ENCODE measurements at regions not wholly inside any gene's neighbourhood (a gene's known extent, or its start where the extent isn't known, plus 50 kb on each side); places are given as distances from the start of the nearest gene placed in this dataset.
A peak's percentile ranks its signal among the peaks of the same experiment; 100 is the strongest.
"Not testable (repeated sequence)": the region's sequence is repeated elsewhere in the genome, so short reads cannot be mapped to it uniquely, and the experiment has no call there.

DNA sequence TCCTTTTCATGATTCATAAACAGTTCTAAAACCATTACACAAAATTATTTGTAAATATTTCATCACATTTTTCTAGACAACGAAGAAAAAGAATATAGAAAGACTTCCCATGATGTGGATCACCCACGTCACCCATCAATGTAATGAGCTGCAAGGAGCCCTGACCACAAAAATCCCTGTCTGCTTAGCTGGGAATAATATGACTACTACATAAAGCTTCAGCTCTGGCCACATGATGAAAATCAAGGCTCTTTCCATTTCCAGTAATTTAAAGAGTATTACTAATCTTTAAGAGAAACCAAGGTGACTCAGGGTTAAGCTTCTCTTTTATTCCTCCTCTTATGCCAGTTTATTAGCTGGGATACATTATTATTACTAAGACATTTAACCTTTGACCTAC is 180.8 kb upstream of the CACNA2D1 start:
- no peak for DNase-seq (ENCODE audit: low read depth)

DNA sequence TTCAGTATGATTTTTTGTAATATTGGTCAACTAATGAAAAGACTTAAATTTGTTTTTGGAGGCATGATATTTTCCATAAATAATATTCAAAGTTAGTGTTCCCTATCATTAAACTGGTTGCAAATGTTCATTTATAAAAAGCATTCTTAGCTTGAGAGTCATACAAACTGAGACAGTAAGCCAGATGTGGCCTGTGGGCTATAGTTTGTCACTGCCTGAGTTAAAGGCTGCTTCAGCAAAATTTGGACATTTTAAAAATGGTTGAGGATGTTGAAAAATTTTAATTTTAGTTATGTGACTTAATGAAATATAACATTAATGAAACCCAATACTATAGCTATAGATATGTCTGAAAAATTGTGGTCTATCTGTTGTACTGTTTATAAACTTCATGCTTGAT is 180.2 kb upstream of the CACNA2D1 start:
- DNase-seq (ENCODE audit: low read depth): no peak

DNA sequence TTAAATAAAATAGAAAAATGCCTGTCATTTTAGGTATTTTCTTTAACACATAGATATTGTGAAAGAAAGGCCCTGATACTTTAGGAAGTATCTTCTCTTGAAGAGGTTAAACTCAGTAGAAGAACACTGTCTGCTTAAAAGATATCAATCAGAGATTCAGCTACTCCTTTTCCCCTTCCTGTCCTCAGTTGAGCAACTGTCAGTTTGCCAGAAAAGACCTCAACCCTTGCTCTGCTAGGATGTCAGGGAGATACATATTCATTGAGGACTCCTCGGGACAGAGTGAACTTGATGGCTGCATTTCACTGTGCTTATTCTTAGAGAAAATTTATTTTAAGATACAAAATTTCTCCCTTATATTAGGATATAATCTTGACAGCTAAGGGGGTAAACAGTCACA is 173.6 kb upstream of the CACNA2D1 start:
- no peak for DNase-seq (ENCODE audit: low read depth)

DNA sequence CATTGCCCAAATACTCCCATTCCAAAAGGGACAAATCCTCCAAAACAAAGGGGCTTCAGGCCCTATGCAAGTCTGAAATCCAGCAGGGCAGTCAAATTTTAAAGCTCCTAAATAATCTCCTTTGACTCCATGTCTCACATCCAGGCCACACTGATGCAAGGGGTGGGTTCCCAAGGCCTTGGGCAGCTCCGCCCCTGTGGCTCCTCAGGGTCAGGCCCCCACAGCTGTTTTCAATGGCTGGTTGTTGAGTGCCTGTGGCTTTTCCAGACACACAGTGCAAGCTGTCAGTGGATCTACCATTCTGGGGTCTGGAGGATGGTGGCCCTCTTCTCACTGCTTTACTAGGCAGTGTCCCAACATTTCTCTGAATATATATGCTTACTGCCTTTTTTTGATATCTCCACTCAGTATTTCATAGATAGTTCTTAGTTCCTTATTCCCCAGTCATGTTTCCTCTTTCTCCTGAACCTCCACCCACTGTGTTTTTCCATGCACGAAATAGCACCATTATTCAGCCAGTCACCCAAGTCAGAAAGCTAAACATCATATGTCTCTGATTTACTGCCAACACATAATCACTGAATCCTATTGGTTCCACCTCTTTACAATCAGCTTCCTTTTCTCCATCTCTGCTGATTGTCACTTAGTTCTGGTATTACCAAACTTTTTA is 172.6 kb upstream of the CACNA2D1 start:
- DNase-seq (ENCODE audit: low read depth): no peak

DNA sequence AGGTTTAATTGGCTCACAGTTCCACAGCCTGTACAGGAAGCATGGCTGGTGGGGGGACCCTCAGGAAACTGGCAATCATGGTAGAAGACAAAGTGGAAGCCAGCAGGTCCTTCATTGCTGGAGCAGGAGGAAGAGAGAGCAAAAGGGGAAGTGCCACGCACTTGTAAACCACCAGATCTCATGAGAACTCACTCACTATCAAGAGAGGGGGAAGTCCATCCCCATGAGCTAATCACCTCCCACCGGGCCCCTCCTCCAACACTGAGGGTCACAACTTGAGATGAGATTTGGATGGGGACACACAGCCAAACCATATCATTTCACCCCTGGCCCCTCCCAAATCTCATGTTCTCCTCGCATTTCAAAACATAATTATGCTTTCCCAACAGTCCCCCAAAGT is 171.9 kb upstream of the CACNA2D1 start:
- no peak for DNase-seq (ENCODE audit: low read depth)

DNA sequence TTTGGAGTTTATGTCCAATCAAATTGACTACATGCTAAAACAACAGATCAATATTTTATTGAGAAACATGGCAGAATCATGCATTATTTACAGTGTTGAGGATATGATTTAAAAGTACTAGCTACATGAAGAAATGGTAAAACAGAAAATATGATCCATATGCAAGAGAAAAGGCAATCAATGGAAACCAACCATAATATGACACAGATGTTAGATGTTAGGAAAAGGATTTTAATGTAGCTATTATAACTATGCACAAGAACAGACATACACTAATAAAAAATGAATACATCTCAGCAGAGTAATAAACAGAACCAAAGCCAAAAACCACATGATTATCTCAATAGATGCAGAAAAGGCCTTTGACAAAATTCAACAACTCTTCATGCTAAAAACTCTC is 166.2 kb upstream of the CACNA2D1 start:
- DNase-seq (ENCODE audit: low read depth): no peak

DNA sequence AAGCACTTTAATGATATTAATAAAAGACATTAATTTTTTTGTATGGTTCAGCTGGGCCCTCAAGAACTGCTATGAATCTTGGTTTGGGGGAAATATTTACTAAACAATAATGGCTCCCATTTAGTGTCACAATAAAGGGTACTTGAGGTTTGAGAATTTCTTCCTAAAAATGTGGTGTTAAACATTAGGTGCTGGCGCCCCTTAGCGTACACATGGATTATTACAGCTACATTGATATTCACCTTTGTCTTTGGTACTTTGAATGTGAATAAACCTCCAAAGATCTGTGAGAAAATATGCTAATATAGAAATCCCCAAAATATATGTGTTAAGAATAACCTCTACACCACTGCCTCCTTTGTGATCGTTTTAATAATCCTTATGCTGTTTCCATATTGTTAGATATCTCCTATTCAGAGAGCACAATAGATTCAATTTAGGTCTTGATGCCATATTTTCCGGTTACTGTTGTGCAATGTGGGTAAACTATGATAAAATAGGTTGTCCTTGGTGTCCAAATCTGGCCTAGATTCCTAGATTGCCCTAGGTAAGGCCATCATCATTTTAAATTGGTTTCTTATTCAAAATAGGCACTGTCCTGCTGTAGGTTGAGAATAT is 161.8 kb upstream of the CACNA2D1 start:
- DNase-seq (ENCODE audit: low read depth): no peak

DNA sequence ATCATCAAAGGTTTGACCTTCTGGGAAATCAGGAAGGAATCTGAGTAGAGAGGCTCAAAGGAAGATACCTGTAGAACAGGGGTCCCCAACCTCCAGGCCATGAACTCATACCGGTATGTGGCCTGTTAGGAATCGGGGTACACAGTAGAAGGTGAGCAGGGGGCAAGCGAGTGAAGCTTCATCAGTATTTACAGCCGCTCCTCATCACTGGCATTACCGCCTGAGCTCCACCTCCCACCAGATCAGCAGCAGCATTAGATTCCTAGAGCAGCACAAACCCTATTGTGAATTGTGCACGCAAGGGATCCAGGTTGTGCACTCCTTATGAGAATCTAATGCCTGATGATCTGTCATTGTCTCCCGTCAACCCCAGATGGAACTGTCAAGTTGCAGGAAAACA is 158.5 kb upstream of the CACNA2D1 start:
- DNase-seq (ENCODE audit: low read depth): no peak

DNA sequence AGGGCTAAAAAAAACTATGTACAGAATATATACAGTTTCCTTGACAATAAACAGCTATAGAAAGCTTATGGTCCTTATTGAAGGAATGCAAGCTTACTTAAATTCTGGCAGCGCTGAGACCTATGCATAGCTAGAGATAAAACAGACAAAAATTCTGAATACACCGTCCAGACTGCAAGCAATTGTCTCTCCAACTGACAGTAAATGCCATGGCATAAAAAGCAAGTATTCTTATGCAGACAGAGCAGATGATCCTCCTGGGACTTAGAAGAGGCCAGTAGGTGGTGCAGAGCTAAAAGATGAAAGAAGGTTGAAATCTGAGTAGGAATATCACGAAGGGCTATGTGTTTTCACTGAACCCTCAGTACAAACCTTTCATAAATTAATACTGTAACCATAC is 157.0 kb upstream of the CACNA2D1 start:
- no peak for DNase-seq (ENCODE audit: low read depth)

DNA sequence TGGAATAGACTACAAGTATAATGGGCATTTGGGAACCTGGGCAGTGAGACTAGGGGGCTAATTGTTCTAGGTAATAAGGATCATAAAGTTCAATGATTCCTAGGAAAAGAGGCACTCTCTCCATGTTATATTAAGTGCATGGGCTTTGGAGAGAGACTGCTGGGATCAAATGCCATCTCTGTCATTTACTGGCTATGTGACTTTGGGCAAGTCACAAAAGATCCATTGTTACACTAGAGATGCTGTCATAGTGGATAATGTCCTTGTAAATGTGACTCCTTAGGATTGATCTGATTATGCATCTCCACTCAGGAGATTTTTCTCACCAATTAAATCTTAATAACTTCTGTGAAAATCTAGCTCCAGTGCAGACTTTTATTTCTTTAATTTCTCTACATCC is 156.3 kb upstream of the CACNA2D1 start:
- DNase-seq (ENCODE audit: low read depth): no peak

DNA sequence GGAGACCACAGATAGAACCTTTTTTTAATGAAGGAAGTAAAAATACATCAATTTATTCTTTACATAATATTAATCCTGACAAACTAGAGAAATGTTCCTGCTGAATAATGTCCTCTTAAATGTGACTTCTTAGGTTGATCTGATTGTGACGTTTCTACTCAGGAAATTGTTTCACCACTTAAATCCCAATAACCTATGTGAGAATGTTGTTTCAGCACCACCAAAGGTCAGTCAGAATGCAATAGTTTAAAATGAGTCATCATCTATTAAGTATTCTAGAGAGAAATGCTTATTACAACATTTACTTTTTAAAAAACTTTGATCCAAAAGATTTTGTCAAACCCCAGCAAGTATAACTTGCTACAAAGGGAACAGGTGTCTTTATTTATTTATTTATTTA is 155.4 kb upstream of the CACNA2D1 start:
- no peak for DNase-seq (ENCODE audit: low read depth)

DNA sequence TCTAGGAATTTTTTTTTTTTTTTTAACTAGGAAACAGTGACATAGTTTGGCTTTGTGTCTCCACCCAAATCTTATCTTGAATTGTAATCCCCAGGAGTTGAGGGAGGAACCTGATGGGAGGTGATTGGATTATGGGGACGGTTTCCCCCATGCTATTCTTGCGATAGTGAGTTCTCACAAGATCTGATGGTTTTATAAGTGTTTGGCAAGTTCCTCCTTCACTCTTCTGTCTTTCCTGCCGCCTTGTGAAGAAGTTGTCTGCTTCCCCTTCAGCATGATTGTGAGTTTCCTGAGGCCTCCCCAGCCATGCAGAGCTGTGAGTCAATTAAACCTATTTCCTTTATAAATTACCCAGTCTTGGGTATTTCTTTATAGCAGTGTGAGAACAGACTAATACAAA is 152.2 kb upstream of the CACNA2D1 start:
- DNase-seq (ENCODE audit: low read depth): not testable (repeated sequence)

DNA sequence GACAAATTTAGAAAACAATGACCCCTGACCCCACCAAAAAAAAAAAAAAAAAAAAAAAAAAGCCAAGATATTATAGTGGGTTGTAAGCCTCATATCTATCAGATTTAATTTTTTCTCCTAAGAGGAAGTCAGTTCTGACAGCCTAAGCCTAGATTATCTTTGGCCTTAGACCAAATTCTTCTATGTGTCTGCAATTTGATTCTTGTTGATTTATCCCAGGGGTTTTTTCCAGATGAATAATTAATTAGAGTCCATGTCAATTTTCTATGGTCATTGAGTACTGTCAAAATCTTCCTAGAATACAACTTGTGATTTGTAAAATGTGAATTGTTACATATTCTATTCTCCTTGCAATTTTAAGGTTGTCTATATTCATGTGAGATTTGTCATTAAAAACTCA is 151.6 kb upstream of the CACNA2D1 start:
- DNase-seq (ENCODE audit: low read depth): no peak

DNA sequence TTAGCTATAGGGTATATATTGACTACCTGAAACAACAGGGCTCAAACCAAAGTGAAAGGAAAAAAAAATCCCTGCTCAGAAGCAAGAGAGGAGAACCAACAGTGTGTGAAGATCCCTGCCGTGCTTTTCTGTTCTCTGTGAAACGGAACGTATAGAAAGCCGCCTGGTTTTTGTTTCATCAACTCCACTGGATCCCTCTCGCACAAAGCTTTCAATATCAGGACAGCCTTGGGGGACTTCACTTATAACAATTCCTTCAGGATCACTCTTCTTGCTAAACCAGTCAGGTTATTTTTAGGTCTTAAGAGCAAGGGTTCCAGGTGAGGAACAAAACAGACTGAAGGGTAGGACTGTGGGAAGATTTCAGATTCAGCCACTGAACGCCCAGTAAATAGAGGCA is 151.1 kb upstream of the CACNA2D1 start:
- no peak for DNase-seq (ENCODE audit: low read depth)

DNA sequence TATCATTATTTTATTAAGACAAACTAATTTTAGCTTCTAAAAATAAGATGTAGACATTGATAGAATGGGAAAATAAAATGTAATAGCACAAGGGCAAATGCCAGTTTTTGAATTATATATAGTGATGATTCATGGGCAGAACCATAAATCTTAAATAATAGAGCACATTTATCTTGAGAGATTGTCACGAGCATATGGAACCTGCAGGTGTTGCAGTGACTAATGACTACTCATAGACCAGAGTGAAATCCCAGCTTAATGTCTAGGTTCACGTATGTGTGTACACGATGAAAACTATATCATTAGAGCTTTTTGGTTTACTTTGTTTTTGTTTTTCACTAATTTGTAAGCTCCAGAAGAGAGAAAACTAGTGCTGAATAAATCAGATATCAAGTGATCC is 150.2 kb upstream of the CACNA2D1 start:
- no peak for DNase-seq (ENCODE audit: low read depth)

DNA sequence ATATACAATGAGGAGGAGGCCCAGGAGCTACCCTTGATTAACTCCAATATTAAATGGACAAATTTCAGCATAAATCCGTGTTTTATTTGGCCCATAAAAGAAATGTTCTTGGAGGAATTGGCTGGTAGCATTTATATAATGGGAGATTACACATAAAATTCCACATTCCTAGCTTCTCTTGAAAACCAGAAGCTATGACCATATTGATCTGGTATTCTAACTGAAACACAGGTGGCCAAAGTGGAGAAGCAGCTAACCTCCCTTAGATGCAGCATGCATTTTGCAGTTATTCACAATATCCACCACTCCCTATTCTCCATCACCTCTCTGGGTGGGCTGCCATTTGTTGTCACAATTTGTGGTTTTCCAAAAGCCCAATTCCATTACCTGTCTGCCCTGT is 148.8 kb upstream of the CACNA2D1 start:
- no peak for DNase-seq (ENCODE audit: low read depth)

DNA sequence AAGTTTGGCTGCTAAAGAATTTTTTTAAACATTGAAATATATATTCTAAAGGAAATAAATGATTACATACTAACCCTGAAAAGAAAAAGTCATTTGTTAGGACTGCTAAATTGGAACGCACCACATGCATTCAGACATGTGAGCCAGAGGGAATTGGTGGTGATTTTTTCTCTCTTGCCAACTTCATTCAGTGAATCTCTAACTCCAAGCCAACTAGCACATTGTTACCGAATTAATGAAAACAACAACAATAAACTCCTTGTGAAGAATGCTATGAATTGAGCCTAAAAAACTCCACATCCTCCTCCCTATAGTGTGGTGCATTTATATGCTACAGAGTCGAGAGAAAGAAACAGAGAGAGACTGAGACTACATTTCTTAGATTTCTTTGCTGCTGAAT is 135.5 kb upstream of the CACNA2D1 start:
- DNase-seq (ENCODE audit: low read depth): no peak

DNA sequence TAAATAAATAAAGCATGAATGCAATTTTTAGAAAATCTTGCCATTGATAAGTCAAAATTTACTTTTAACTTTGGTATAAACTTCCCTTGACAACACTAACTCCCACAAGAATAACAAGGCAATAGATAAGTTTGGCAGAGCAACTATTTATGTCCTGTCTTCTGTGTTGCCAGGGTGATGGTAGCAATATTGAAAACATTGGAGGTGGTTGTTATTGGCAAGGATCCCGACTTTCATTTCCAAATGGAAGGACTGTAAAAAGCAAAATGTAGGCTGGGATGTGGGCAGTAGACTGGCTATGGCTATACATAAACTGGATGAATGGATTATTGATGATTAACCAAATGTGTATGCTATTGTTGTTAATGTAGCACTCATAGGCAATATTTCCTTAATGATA is 134.9 kb upstream of the CACNA2D1 start:
- no peak for DNase-seq (ENCODE audit: low read depth)

DNA sequence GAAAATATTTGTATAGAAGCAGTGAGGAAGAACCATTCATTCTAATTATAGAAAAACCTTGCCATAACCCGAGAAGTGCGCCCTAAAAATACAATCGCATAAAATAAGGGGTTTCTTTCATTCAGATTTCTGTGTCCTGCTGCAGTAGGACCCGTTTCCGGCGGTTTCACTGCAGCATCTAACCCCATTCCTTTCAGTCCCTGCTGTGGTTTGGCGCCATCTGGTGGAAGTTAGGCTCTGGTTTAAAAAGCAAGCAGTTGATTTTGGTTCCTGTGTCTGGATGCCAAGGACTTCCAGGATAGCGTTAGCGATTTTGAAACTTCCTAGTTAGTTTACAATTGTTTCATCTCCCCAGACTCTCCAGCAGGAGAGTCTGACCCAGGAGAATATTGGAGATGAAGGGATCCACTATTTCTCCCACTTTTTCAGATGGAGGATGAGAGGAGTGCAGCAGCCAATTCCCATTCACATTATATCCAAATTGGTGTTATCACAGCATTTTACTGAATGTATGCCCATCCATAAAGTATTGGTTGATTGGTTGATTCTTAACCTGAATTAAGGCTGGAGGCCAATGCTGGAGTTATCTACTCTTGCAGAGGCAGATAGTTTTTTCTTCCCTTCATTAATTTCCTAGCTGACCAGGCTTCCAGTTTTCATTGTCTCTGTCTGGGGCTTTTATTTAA is 128.8 kb upstream of the CACNA2D1 start:
- DNase-seq (ENCODE audit: low read depth): peak; percentile 40

DNA sequence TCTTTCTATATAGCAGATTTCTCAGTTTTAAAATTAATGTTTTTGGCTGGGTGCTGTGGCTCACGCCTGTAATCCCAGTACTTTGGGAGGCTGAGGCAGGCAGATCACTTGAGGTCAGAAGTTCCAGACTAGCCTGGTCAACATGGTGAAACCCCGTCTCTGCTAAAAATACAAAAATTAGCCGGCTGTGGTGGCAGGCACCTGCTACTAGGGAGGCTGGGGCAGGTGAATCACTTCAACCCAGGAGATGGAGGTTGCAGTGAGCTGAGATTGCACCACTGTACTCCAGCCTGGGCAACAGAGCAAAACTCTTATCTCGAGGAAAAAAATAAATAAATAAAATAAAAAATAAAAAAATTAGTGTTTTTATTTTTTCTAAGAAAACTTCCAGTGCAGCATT is 127.5 kb upstream of the CACNA2D1 start:
- not testable (repeated sequence) for DNase-seq (ENCODE audit: low read depth)

DNA sequence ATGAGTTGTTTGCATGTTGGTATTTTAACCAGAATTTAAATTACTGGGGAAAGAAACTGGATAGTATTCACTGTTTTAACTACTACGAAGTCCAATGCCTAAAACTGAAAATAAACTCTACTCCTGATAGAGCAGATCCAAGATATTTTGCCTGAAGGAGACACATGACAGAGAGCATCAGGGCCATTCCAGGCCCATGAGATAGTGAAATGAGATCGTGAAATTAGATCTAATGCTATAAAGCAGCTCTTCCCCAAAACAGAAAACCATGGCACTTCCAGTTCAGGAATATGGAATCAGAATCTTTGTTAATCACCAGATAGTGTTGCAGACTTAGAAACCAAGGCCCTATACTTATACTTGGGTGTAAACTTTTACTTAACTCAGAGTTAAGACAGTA is 124.3 kb upstream of the CACNA2D1 start:
- no peak for DNase-seq (ENCODE audit: low read depth)

DNA sequence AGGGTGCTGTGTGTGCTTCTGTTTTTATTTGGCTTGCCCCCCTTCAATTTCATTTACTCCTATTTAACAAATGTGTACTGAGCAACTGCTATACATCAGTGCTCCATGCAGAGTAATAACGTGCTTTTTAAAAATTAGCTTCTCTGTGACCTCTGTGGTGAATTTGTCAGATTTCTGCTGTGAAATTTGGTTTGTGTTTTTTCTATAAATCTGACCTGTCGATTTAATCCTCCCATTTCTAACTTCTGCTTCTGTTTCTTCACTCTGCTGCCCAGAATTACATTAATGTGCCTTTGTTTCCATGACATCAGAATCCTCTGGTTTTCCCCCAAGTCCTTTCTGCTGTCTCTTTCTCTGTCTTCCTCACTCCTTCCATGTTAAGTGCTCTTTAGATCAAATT is 123.8 kb upstream of the CACNA2D1 start:
- no peak for DNase-seq (ENCODE audit: low read depth)

DNA sequence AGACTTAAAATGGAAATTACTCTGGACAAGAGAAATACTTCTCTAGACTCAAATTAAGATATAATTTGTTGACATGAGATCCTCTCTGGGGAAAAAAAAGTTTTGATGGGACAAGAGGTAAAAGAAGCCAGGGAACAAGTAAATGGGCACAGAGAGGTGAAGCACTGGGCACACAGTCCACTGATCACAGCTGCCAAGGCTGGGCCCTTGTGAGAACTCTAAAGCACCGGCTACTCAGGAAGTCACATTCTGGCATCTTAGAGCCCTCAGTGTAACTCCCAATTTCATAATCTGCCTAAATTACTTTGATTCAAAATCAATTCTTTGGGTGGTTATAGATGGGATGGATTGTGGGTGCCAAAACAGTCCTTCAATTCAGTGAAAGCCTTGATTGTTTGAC is 123.2 kb upstream of the CACNA2D1 start:
- no peak for DNase-seq (ENCODE audit: low read depth)

Measured in stimulated activated CD8-positive, alpha-beta memory T cell treated with anti-CD3 and anti-CD28 coated beads, Interleukin-15, amount 100 ng/mL, for 1 hour (primary cell).